Bronchial epithelial cell (primary cell): ENCODE measurements at regions not wholly inside any gene's neighbourhood (a gene's known extent, or its start where the extent isn't known, plus 50 kb on each side); places are given as distances from the start of the nearest gene placed in this dataset.
"Not testable (repeated sequence)": the region's sequence is repeated elsewhere in the genome, so short reads cannot be mapped to it uniquely, and the experiment has no call there.

ENCODE experiments used
- DNase-seq: peaks from one replicate; pipeline ENCODE4 v3.0.0-alpha.2; 2010; ENCODE audit warnings: low read depth
- FAIRE-seq: peaks from 2 replicates; lab custom pipeline; 2011; peaks lifted over from hg19 to GRCh38; lab: Jason Lieb, UNC
- H3K27me3 ChIP-seq: 2 replicates; pipeline ENCODE4 v1.5.1; 2011; ENCODE audit warnings: low read length; ENCODE audit not compliant: control insufficient read depth, insufficient read depth
- H3K36me3 ChIP-seq: 2 replicates; pipeline ENCODE4 v1.5.1; 2011; ENCODE audit warnings: low read length; ENCODE audit not compliant: control insufficient read depth, insufficient read depth
- H3K4me3 ChIP-seq: 2 replicates; pipeline ENCODE4 v1.5.1; 2011; ENCODE audit warnings: mild to moderate bottlenecking, low read depth, low read length, control low read depth
- TF ChIP-seq, protein P1 (sequence below): IDR thresholded peaks from 2 replicates; pipeline ENCODE4 v1.5.1; 2011; ENCODE audit warnings: mild to moderate bottlenecking, moderate library complexity, low read length, control low read depth, inconsistent platforms; ENCODE audit not compliant: insufficient read depth, severe bottlenecking

DNA sequence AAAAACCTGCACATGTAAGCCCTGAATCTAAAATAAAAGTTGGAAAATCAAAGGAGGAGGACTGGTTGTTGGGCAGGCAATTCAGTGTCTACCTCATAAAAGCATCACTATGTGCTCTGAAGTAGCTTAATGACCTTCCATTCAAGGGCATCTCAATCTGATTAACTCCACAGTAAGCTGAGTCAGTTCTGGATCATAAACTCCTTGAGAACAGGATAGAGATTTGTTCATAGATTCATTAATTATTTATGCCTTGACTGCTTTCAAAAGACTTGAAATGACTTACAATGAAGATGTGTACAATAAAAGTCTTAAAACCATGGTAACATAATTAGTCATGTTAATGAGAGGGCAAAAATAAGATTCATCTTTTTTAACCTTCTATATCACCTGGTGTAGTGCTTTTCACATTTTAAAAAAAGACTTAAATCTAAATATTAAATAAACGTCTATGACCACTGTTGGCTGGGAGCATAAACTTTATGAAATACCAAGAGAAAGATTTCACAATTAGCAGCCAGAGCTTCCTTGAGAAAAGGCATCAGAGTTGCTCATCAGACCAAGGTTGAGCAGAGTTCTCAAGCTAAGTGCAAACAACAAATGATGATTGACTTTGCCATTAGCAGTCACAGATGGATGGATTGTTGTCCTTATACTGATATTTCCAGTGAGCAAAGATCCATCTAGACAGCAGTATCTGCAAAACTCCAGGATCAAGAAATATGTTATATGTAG is 237.3 kb upstream of the THUMPD2 start:
- TF ChIP-seq, protein P1, sequence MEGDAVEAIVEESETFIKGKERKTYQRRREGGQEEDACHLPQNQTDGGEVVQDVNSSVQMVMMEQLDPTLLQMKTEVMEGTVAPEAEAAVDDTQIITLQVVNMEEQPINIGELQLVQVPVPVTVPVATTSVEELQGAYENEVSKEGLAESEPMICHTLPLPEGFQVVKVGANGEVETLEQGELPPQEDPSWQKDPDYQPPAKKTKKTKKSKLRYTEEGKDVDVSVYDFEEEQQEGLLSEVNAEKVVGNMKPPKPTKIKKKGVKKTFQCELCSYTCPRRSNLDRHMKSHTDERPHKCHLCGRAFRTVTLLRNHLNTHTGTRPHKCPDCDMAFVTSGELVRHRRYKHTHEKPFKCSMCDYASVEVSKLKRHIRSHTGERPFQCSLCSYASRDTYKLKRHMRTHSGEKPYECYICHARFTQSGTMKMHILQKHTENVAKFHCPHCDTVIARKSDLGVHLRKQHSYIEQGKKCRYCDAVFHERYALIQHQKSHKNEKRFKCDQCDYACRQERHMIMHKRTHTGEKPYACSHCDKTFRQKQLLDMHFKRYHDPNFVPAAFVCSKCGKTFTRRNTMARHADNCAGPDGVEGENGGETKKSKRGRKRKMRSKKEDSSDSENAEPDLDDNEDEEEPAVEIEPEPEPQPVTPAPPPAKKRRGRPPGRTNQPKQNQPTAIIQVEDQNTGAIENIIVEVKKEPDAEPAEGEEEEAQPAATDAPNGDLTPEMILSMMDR, result no peak
- FAIRE-seq (no peak), DNase-seq (no peak)
- Histone ChIP-seq H3K27me3 (no peaks in the 10 kb centered on the region), H3K36me3 (no peaks in the 10 kb centered on the region), H3K4me3 (no peak overlapping the region)

DNA sequence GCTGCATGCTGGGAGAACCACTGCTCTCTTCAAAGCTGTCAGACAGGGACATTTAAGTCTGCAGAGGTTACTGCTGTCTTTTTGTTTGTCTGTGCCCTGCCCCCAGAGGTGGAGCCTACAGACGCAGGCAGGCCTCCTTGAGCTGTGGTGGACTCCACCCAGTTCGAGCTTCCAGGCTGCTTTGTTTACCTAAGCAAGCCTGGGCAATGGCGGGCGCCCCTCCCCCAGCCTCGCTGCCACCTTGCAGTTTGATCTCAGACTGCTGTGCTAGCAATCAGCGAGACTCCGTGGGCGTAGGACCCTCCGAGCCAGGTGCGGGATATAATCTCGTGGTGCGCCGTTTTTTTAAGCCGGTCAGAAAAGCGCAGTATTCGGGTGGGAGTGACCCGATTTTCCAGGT is 234.9 kb upstream of the THUMPD2 start:
- FAIRE-seq, H3K4me3 ChIP-seq, H3K27me3 ChIP-seq, DNase-seq, H3K36me3 ChIP-seq: not testable (repeated sequence)

DNA sequence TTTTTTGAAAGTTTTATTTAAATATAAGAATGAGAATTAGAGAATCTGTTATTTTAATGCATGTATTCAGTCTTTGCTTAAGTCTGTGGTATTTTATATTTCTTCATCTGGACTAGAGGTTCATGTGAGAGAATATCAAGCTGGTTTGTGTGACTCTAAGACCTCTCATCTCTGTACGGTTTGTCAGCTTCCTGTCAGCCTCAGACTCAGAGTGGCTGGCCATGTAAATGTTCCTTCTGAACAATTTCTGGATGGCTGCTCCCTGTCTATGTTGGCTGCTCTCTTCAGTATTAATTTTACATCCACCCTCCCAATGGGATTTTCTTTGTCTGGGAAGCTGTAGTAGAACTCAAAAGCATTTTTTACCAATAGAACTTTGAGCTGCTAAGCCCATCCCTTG is 225.3 kb upstream of the THUMPD2 start:
- FAIRE-seq (no peak), DNase-seq (no peak)
- TF ChIP-seq, protein P1, result no peak
- H3K36me3 ChIP-seq, result no peaks in the 10 kb centered on the region
- no peak overlapping the region for H3K4me3 ChIP-seq
- H3K27me3 ChIP-seq, result no peaks in the 10 kb centered on the region

DNA sequence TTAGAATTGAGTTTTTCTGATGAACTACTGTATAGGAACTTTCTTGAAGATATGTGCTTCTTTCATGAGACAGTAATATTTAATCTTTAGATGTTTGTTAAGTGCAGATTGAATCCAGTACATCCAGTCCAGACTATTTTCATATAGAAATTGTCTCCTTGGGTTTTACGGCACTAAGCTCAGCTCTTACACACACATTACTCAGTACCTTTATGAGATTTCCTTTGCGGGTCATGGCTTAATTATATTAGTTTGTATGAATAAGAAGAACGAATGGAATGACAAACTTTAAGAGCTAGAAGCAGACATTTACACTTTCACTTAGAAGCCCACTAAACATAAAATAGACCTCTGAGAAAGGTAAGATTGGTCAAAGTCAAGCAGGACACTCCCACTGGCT is 223.3 kb upstream of the THUMPD2 start:
- TF ChIP-seq, protein P1, result no peak
- Histone ChIP-seq H3K27me3 (no peaks in the 10 kb centered on the region), H3K36me3 (no peaks in the 10 kb centered on the region), H3K4me3 (no peak overlapping the region)
- DNase-seq (no peak), FAIRE-seq (no peak)

DNA sequence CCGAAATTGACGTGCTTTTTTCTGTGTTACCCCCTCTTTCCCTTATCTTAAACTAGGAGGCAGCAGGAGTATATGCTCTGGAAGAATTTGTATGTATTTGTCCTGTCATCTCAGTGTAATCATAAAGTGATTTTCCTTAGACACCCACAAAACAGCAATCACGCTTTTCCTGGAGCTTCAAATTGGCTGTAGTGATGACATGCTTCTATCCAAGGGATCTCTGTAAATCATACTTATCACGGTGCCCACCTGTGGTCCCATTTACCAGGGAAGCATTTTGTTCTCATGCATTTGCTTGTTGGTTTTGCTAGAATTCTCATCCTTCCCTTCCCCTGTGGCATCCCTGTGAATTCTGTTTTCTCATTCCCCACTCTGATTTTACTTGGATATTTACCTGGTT is 220.8 kb upstream of the THUMPD2 start:
- H3K36me3 ChIP-seq, result no peaks in the 10 kb centered on the region
- TF ChIP-seq, protein P1, result no peak
- no peak for FAIRE-seq
- no peak for DNase-seq
- no peaks in the 10 kb centered on the region for H3K27me3 ChIP-seq
- H3K4me3 ChIP-seq, result no peak overlapping the region

DNA sequence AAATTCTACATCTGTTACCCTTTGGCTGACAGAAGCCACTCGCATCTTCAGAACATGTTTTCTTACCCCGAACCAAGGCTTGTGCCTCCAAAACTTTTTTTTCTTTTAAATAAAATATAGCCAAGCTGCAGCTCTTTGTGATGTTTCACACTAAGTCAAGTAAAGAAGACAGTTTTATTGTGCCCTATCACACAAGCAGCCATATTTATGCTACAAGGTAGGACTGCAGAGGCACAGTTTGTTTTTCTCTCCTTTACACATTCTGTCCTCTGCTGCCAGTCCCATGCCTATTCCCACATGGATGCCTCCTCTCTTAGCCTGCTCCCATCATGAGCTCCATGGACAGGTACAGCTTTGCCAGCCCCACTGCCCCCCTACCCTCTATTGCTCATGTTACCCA is 219.6 kb upstream of the THUMPD2 start:
- no peaks in the 10 kb centered on the region for H3K36me3 ChIP-seq
- TF ChIP-seq, protein P1, result no peak
- no peak overlapping the region for H3K4me3 ChIP-seq
- H3K27me3 ChIP-seq, result no peaks in the 10 kb centered on the region
- DNase-seq (no peak), FAIRE-seq (no peak)
